ENCODE measurements at regions not wholly inside any gene's neighbourhood (a gene's known extent, or its start where the extent isn't known, plus 50 kb on each side); places are given as distances from the start of the nearest gene placed in this dataset.

DNA sequence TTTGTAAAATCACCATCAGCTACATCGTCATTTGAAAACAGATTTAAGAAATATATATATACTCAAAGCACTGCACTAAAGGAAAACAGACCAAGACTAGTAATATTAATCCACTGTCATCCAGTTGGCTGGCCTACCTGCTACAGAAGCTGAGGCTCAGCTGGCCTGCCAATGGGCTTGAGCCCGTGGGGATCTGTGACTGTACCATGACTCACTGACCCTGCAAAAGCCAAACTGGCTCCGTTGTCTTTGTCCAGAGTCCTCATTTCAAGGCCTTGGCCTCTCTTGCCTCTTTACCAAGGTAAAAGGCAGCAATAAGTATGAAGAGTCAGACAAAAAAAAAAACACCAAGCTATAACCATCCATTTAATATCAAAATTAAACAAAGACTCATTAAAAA, 463.5 kb upstream of the RASGRP1 start:
- TF ChIP-seq GABPB1 (CRISPR knock-in tag; IDR thresholded peaks at IDR 0.05) (no peak), POLR2AphosphoS2 (IDR thresholded peaks at IDR 0.05; ENCODE audit: low read depth, low read length) (no peak), RFX5 (IDR thresholded peaks at IDR 0.05; ENCODE audit: low read depth, low read length) (no peak)
- TF ChIP-seq, protein P1, sequence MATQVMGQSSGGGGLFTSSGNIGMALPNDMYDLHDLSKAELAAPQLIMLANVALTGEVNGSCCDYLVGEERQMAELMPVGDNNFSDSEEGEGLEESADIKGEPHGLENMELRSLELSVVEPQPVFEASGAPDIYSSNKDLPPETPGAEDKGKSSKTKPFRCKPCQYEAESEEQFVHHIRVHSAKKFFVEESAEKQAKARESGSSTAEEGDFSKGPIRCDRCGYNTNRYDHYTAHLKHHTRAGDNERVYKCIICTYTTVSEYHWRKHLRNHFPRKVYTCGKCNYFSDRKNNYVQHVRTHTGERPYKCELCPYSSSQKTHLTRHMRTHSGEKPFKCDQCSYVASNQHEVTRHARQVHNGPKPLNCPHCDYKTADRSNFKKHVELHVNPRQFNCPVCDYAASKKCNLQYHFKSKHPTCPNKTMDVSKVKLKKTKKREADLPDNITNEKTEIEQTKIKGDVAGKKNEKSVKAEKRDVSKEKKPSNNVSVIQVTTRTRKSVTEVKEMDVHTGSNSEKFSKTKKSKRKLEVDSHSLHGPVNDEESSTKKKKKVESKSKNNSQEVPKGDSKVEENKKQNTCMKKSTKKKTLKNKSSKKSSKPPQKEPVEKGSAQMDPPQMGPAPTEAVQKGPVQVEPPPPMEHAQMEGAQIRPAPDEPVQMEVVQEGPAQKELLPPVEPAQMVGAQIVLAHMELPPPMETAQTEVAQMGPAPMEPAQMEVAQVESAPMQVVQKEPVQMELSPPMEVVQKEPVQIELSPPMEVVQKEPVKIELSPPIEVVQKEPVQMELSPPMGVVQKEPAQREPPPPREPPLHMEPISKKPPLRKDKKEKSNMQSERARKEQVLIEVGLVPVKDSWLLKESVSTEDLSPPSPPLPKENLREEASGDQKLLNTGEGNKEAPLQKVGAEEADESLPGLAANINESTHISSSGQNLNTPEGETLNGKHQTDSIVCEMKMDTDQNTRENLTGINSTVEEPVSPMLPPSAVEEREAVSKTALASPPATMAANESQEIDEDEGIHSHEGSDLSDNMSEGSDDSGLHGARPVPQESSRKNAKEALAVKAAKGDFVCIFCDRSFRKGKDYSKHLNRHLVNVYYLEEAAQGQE (IDR thresholded peaks at IDR 0.05; ENCODE audit: borderline replicate concordance in 1 of 2, low read depth in 1 of 2, low read length in 2 of 2) = no peak
- TF ChIP-seq, protein P2, sequence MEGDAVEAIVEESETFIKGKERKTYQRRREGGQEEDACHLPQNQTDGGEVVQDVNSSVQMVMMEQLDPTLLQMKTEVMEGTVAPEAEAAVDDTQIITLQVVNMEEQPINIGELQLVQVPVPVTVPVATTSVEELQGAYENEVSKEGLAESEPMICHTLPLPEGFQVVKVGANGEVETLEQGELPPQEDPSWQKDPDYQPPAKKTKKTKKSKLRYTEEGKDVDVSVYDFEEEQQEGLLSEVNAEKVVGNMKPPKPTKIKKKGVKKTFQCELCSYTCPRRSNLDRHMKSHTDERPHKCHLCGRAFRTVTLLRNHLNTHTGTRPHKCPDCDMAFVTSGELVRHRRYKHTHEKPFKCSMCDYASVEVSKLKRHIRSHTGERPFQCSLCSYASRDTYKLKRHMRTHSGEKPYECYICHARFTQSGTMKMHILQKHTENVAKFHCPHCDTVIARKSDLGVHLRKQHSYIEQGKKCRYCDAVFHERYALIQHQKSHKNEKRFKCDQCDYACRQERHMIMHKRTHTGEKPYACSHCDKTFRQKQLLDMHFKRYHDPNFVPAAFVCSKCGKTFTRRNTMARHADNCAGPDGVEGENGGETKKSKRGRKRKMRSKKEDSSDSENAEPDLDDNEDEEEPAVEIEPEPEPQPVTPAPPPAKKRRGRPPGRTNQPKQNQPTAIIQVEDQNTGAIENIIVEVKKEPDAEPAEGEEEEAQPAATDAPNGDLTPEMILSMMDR (CRISPR knock-in tag; IDR thresholded peaks at IDR 0.05) = no peak
